K562 (cell line): ENCODE measurements at regions not wholly inside any gene's neighbourhood (a gene's known extent, or its start where the extent isn't known, plus 50 kb on each side); places are given as distances from the start of the nearest gene placed in this dataset.

ENCODE experiments used
- CXXC5 ChIP-seq: fragments of 250-450 bp; sonication (Bioruptor Pico); IDR thresholded peaks from 2 replicates; pipeline ENCODE4 v1.8.0; 2022; ENCODE audit warnings: inconsistent platforms, mild to moderate bottlenecking, moderate library complexity
- FOXM1 ChIP-seq, 2 experiments: fragments of 450-650 bp in 1 of 2; sonication (generic) in 1 of 2; formaldehyde crosslinking in 1 of 2; IDR thresholded peaks; 2 replicates each; pipeline versions ENCODE4 v1.6.1 to v1.9.0; 2017 to 2022; ENCODE audit warnings: low read depth in 2 of 2, mild to moderate bottlenecking in 2 of 2, missing genetic modification reagents in 1 of 2, moderate library complexity in 1 of 2
- HIVEP1 ChIP-seq: fragments of 250-450 bp; sonication (Bioruptor Pico); IDR thresholded peaks from 2 replicates; pipeline ENCODE4 v1.4.0; 2020; ENCODE audit warnings: mild to moderate bottlenecking
- KDM2B ChIP-seq: fragments of 250-450 bp; sonication (Bioruptor Pico); IDR thresholded peaks from 2 replicates; pipeline ENCODE4 v1.8.0; 2021; ENCODE audit warnings: mild to moderate bottlenecking, moderate library complexity
- MED1 ChIP-seq: sonication (generic); formaldehyde crosslinking; IDR thresholded peaks from 2 replicates; pipeline ENCODE4 v1.8.1; 2023; ENCODE audit warnings: missing genetic modification reagents, borderline replicate concordance
- NCOR1 ChIP-seq: fragments of 450-650 bp; IDR thresholded peaks from 2 replicates; pipeline ENCODE4 v1.6.1; 2016; ENCODE audit warnings: mild to moderate bottlenecking, moderate library complexity
- NR1H2 ChIP-seq: sonication (generic); formaldehyde crosslinking; IDR thresholded peaks from 2 replicates; pipeline ENCODE4 v1.4.0; 2020; ENCODE audit warnings: mild to moderate bottlenecking, missing genetic modification reagents
- SAP30 ChIP-seq: fragments of 200-600 bp; sonication (generic); IDR thresholded peaks from 2 replicates; pipeline ENCODE4 v1.6.1; 2012; ENCODE audit warnings: borderline replicate concordance, low read depth, mild to moderate bottlenecking, moderate library complexity, low read length, control low read depth, inconsistent platforms; ENCODE audit not compliant: insufficient read depth, poor library complexity, severe bottlenecking
- WHSC1 ChIP-seq: IDR thresholded peaks from one replicate; pipeline ENCODE4 v1.6.1; 2012; ENCODE audit warnings: low read length, control low read depth, inconsistent platforms
- ZSCAN32 ChIP-seq: fragments of 450-650 bp; formaldehyde crosslinking; IDR thresholded peaks from 2 replicates; pipeline ENCODE4 v1.4.0; 2020; ENCODE audit warnings: mild to moderate bottlenecking, moderate library complexity
- TF ChIP-seq, protein P1 (sequence below), 2 experiments: fragments of 450-650 bp; formaldehyde crosslinking in 1 of 2; IDR thresholded peaks; 2 replicates each; pipeline versions ENCODE4 v1.4.0 to v1.6.1; 2014 to 2020; ENCODE audit warnings: mild to moderate bottlenecking in 2 of 2, borderline replicate concordance in 1 of 2, low read depth in 1 of 2
- TF ChIP-seq, protein P2 (sequence below): sonication (generic); formaldehyde crosslinking; IDR thresholded peaks from 2 replicates; pipeline ENCODE4 v1.5.0; 2020; ENCODE audit warnings: missing genetic modification reagents
- TF ChIP-seq, protein P3 (sequence below): fragments of 200-800 bp; sonication (Bioruptor generic); IDR thresholded peaks from 2 replicates; pipeline ENCODE4 v1.6.1; 2017; ENCODE audit warnings: missing genetic modification characterization, missing compliant biosample characterization
- TF ChIP-seq, protein P4 (sequence below): fragments of 250-450 bp; sonication (Bioruptor Pico); IDR thresholded peaks from 2 replicates; pipeline ENCODE4 v1.5.0; 2021

DNA sequence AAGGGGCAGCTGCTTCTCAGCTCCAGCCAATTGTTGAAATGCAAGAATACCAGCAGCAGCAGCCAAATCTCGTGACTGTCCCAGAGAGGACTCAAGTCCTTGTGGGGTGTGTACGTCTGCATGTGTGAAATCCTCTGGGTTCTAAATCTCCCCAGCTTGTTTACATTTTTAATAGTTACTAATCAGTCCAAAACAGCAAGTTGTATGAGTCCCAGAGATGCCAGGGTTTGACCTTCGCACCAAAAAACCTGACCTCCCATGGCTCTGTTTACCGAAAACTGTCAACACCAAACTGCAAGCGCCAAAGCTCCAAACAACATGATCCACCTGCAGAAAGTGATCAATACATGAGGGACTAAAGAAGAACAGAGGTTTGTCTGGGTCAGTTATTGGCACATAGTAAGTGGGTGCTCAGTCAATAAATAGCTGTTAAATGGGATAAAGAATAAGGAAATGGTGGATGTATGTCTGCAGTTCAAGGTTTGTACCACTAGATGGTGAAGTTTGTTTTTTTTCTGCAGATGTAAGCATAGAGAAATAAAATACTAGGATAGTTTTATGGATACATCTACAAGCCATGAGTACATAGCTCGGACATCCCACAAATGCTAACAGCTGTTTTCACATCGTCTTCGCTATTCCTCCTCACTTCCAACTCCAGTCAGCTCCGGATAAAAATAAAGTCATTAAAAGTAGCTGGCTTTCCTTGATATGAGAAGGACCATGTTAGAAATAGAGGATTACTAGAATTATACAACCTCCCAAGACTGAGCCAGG lies 85.3 kb upstream of the ADRB2 start (continued):
- TF ChIP-seq, protein P1, sequence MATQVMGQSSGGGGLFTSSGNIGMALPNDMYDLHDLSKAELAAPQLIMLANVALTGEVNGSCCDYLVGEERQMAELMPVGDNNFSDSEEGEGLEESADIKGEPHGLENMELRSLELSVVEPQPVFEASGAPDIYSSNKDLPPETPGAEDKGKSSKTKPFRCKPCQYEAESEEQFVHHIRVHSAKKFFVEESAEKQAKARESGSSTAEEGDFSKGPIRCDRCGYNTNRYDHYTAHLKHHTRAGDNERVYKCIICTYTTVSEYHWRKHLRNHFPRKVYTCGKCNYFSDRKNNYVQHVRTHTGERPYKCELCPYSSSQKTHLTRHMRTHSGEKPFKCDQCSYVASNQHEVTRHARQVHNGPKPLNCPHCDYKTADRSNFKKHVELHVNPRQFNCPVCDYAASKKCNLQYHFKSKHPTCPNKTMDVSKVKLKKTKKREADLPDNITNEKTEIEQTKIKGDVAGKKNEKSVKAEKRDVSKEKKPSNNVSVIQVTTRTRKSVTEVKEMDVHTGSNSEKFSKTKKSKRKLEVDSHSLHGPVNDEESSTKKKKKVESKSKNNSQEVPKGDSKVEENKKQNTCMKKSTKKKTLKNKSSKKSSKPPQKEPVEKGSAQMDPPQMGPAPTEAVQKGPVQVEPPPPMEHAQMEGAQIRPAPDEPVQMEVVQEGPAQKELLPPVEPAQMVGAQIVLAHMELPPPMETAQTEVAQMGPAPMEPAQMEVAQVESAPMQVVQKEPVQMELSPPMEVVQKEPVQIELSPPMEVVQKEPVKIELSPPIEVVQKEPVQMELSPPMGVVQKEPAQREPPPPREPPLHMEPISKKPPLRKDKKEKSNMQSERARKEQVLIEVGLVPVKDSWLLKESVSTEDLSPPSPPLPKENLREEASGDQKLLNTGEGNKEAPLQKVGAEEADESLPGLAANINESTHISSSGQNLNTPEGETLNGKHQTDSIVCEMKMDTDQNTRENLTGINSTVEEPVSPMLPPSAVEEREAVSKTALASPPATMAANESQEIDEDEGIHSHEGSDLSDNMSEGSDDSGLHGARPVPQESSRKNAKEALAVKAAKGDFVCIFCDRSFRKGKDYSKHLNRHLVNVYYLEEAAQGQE (IDR thresholded peaks at IDR 0.05; ENCODE audit: borderline replicate concordance) = peak; percentile 73; the same call in 1 of the 2 replicates
- TF ChIP-seq, protein P1 (CRISPR knock-in tag; IDR thresholded peaks at IDR 0.05; ENCODE audit: low read depth) = no peak
- no peak for TF ChIP-seq SAP30
- TF ChIP-seq, protein P2, sequence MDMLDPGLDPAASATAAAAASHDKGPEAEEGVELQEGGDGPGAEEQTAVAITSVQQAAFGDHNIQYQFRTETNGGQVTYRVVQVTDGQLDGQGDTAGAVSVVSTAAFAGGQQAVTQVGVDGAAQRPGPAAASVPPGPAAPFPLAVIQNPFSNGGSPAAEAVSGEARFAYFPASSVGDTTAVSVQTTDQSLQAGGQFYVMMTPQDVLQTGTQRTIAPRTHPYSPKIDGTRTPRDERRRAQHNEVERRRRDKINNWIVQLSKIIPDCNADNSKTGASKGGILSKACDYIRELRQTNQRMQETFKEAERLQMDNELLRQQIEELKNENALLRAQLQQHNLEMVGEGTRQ = no peak
- no peak for TF ChIP-seq NR1H2 (CRISPR knock-in tag)
- TF ChIP-seq, protein P3, sequence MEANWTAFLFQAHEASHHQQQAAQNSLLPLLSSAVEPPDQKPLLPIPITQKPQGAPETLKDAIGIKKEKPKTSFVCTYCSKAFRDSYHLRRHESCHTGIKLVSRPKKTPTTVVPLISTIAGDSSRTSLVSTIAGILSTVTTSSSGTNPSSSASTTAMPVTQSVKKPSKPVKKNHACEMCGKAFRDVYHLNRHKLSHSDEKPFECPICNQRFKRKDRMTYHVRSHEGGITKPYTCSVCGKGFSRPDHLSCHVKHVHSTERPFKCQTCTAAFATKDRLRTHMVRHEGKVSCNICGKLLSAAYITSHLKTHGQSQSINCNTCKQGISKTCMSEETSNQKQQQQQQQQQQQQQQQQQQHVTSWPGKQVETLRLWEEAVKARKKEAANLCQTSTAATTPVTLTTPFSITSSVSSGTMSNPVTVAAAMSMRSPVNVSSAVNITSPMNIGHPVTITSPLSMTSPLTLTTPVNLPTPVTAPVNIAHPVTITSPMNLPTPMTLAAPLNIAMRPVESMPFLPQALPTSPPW (CRISPR knock-in tag) = no peak
- no peak for TF ChIP-seq HIVEP1 (CRISPR knock-in tag)
- no peak for TF ChIP-seq ZSCAN32 (CRISPR knock-in tag)
- TF ChIP-seq FOXM1 (IDR thresholded peaks at IDR 0.05; ENCODE audit: low read depth) = no peak
- no peak for TF ChIP-seq FOXM1 (CRISPR knock-in tag; IDR thresholded peaks at IDR 0.05; ENCODE audit: low read depth)
- no peak for TF ChIP-seq WHSC1
- TF ChIP-seq CXXC5 (CRISPR knock-in tag) = no peak
- no peak for TF ChIP-seq KDM2B
- no peak for TF ChIP-seq NCOR1
- TF ChIP-seq, protein P4, sequence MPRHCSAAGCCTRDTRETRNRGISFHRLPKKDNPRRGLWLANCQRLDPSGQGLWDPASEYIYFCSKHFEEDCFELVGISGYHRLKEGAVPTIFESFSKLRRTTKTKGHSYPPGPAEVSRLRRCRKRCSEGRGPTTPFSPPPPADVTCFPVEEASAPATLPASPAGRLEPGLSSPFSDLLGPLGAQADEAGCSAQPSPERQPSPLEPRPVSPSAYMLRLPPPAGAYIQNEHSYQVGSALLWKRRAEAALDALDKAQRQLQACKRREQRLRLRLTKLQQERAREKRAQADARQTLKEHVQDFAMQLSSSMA (CRISPR knock-in tag) = no peak
- no peak for TF ChIP-seq MED1 (CRISPR knock-in tag)
